MCF 10A (cell line): ENCODE measurements at regions not wholly inside any gene's neighbourhood (a gene's known extent, or its start where the extent isn't known, plus 50 kb on each side); places are given as distances from the start of the nearest gene placed in this dataset.

Source experiments
- BruUV-seq: library from RNA; stranded (reverse); fragments of 400-500 nt; replicated peaks from 2 replicates; lab custom pipeline; 2021; lab: Mats Ljungman, UMichigan
- CTCF ChIA-PET: fragments of 300-600 bp; sonication (Branson Sonifier 250); formaldehyde crosslinking; extraction: SDS; loops from one replicate; lab custom pipeline; 2021; ENCODE audit warnings: antibody characterized with exemption, inconsistent platforms; lab: Yijun Ruan, JAX
- POLR2A ChIA-PET: fragments of 300-600, 350-650 bp; sonication (Branson Sonifier 250); formaldehyde crosslinking; extraction: SDS; loops from one replicate; lab custom pipeline; 2020; ENCODE audit warnings: antibody characterized with exemption, inconsistent platforms; lab: Yijun Ruan, JAX
- DNase-seq: peaks from one replicate; pipeline ENCODE4 v3.0.0-alpha.2; 2018; ENCODE audit not compliant: unreplicated experiment
- H3K27ac Mint-ChIP-seq: one replicate; pipeline ENCODE4 v1.8.0; 2022; ENCODE audit warnings: mild to moderate bottlenecking, low read depth, mixed read lengths; ENCODE audit not compliant: unreplicated experiment
- H3K27me3 Mint-ChIP-seq: one replicate; pipeline ENCODE4 v1.8.0; 2022; ENCODE audit warnings: mixed read lengths; ENCODE audit not compliant: insufficient read depth, unreplicated experiment
- H3K36me3 Mint-ChIP-seq: one replicate; pipeline ENCODE4 v1.8.0; 2022; ENCODE audit warnings: mild to moderate bottlenecking, moderate library complexity, mixed read lengths; ENCODE audit not compliant: insufficient read depth, unreplicated experiment
- H3K4me1 Mint-ChIP-seq: one replicate; pipeline ENCODE4 v1.8.0; 2022; ENCODE audit warnings: mixed read lengths; ENCODE audit not compliant: insufficient read depth, unreplicated experiment
- H3K4me3 Mint-ChIP-seq: one replicate; pipeline ENCODE4 v1.8.0; 2022; ENCODE audit warnings: mild to moderate bottlenecking, moderate library complexity, mixed read lengths; ENCODE audit not compliant: unreplicated experiment
- H3K9me3 Mint-ChIP-seq: one replicate; pipeline ENCODE4 v1.8.0; 2022; ENCODE audit warnings: mixed read lengths; ENCODE audit not compliant: unreplicated experiment
- CTCF ChIP-seq: fragments of 200-600 bp; IDR thresholded peaks from one replicate; pipeline ENCODE4 v1.8.0; 2022; ENCODE audit warnings: antibody characterized with exemption, mild to moderate bottlenecking; ENCODE audit not compliant: unreplicated experiment
- intact Hi-C: fragments of 100-400 bp; cut with micrococcal nuclease; formaldehyde crosslinking; loops from 2 replicates; pipeline ENCODE4 v1.14.1; 2022

GRCh38 chr4:3699261-3699660 lies 66.9 kb upstream of the ADRA2C start:
- Mint-ChIP-seq H3K4me3 (no peak overlapping the region), H3K36me3 (no peaks in the 10 kb centered on the region), H3K9me3 (no peaks in the 10 kb centered on the region), H3K27ac (no peak overlapping the region), H3K27me3 (peaks cover 83% of the 10 kb centered on the region), H3K4me1 (no peaks in the 10 kb centered on the region)
- intact Hi-C loops = no loop called here
- TF ChIP-seq CTCF = no peak
- ChIA-PET POLR2A (no interaction called here), CTCF (no interaction called here)
- no TSS peak for BruUV-seq
- no peak for DNase-seq

- H3K36me3 Mint-ChIP-seq = no peaks in the 10 kb centered on the region
- ChIA-PET POLR2A (interaction anchor here (0.5 kb wide), 1 partner anchor 181 kb away, joined by 3 read pairs; no protein-coding TSS in a partner anchor), CTCF (no interaction called here)
- no peak overlapping the region for H3K4me3 Mint-ChIP-seq
- no peak for DNase-seq
- no peak for TF ChIP-seq CTCF
- peaks cover 87% of the 10 kb centered on the region for H3K27me3 Mint-ChIP-seq
- no peaks in the 10 kb centered on the region for H3K9me3 Mint-ChIP-seq
- H3K4me1 Mint-ChIP-seq = no peaks in the 10 kb centered on the region
- no peak overlapping the region for H3K27ac Mint-ChIP-seq
- intact Hi-C loops = no loop called here
- BruUV-seq = no TSS peak
Measured at GRCh38 chr4:3697033-3697432, 69.2 kb upstream of the ADRA2C start.

GRCh38 chr4:3690551-3691152 lies 75.5 kb upstream of the ADRA2C start:
- DNase-seq = no peak
- CTCF ChIA-PET = interaction anchor here (0.5 kb wide), 1 partner anchor 238 kb away, joined by 3 read pairs; no protein-coding TSS in a partner anchor
- H3K4me1 Mint-ChIP-seq = no peaks in the 10 kb centered on the region
- no peak overlapping the region for H3K27ac Mint-ChIP-seq
- intact Hi-C loops = no loop called here
- no peak overlapping the region for H3K4me3 Mint-ChIP-seq
- no peaks in the 10 kb centered on the region for H3K9me3 Mint-ChIP-seq
- H3K27me3 Mint-ChIP-seq = peaks cover 65% of the 10 kb centered on the region
- H3K36me3 Mint-ChIP-seq = no peaks in the 10 kb centered on the region
- POLR2A ChIA-PET = no interaction called here
- no TSS peak for BruUV-seq
- no peak for TF ChIP-seq CTCF

- H3K9me3 Mint-ChIP-seq = no peaks in the 10 kb centered on the region
- BruUV-seq = no TSS peak
- CTCF ChIA-PET = interaction anchor here (0.6 to 0.7 kb wide), 3 partner anchors 88 to 1929 kb away, joined by 3 read pairs; no protein-coding TSS in a partner anchor
- TF ChIP-seq CTCF = no peak
- no peaks in the 10 kb centered on the region for H3K4me1 Mint-ChIP-seq
- H3K4me3 Mint-ChIP-seq = no peak overlapping the region
- no peak overlapping the region for H3K27ac Mint-ChIP-seq
- POLR2A ChIA-PET = no interaction called here
- intact Hi-C loops = no loop called here
- no peaks in the 10 kb centered on the region for H3K36me3 Mint-ChIP-seq
- DNase-seq = no peak
- H3K27me3 Mint-ChIP-seq = peaks cover 65% of the 10 kb centered on the region
Measured at GRCh38 chr4:3689576-3690550, 76.3 kb upstream of the ADRA2C start.
